Duodenal mucosa (tissue), 2 donors: ENCODE measurements at regions not wholly inside any gene's neighbourhood (a gene's known extent, or its start where the extent isn't known, plus 50 kb on each side); places are given as distances from the start of the nearest gene placed in this dataset.

Experiments used
- H3K27ac ChIP-seq: one replicate; pipeline ENCODE4 v1.7.0; 2013; ENCODE audit warnings: low read depth, low read length
- H3K27me3 ChIP-seq, 2 donors: one replicate each; pipeline ENCODE4 v1.7.0; 2013; ENCODE audit warnings: low read length in 2 of 2, control low read depth in 1 of 2; ENCODE audit not compliant: insufficient read depth in 2 of 2, control insufficient read depth in 1 of 2
- H3K36me3 ChIP-seq, 2 donors: one replicate each; pipeline ENCODE4 v1.7.0; 2013; ENCODE audit warnings: low read length in 2 of 2, control low read depth in 1 of 2; ENCODE audit not compliant: insufficient read depth in 2 of 2, control insufficient read depth in 1 of 2
- H3K4me1 ChIP-seq, 2 donors: one replicate each; pipeline ENCODE4 v1.7.0; 2013; ENCODE audit warnings: low read length in 2 of 2, control low read depth in 1 of 2; ENCODE audit not compliant: insufficient read depth in 2 of 2, control insufficient read depth in 1 of 2
- H3K4me3 ChIP-seq, 2 donors: one replicate each; pipeline ENCODE4 v1.7.0; 2013; ENCODE audit warnings: low read length in 2 of 2, low read depth in 1 of 2
- H3K9ac ChIP-seq, 2 donors: one replicate each; pipeline ENCODE4 v1.7.0; 2013; ENCODE audit warnings: low read length in 2 of 2, low read depth in 1 of 2
- H3K9me3 ChIP-seq, 2 donors: one replicate each; pipeline ENCODE4 v1.7.0; 2013; ENCODE audit warnings: low read length in 2 of 2, control low read depth in 1 of 2; ENCODE audit not compliant: control insufficient read depth in 1 of 2

- Histone ChIP-seq H3K9me3 (no peaks in the 10 kb centered on the region), H3K36me3 (no peaks in the 10 kb centered on the region), H3K4me1 (no peaks in the 10 kb centered on the region), H3K27me3 (no peaks in the 10 kb centered on the region), H3K27ac (no peak overlapping the region), H3K4me3 (no peak overlapping the region), H3K9ac (no peak overlapping the region)
Measured at GRCh38 chr11:109552376-109552775, 130.4 kb downstream of the C11orf87 start.

- H3K9me3 ChIP-seq = no peaks in the 10 kb centered on the region
- H3K27ac ChIP-seq = no peak overlapping the region
- no peaks in the 10 kb centered on the region for H3K36me3 ChIP-seq
- no peaks in the 10 kb centered on the region for H3K4me1 ChIP-seq
- H3K27me3 ChIP-seq = no peaks in the 10 kb centered on the region
- no peak overlapping the region for H3K9ac ChIP-seq
- H3K4me3 ChIP-seq = no peak overlapping the region
Measured at GRCh38 chr11:109553284-109553683, 131.3 kb downstream of the C11orf87 start.

GRCh38 chr11:109554951-109555350, 133.0 kb downstream of the C11orf87 start:
- Histone ChIP-seq H3K9ac (no peak overlapping the region), H3K36me3 (no peaks in the 10 kb centered on the region), H3K27ac (no peak overlapping the region), H3K4me3 (no peak overlapping the region), H3K9me3 (no peaks in the 10 kb centered on the region), H3K4me1 (no peaks in the 10 kb centered on the region), H3K27me3 (no peaks in the 10 kb centered on the region)

GRCh38 chr11:109564241-109564640, 142.3 kb downstream of the C11orf87 start:
- H3K4me1 ChIP-seq = no peaks in the 10 kb centered on the region
- no peak overlapping the region for H3K9ac ChIP-seq
- H3K27ac ChIP-seq = no peak overlapping the region

GRCh38 chr11:109582470-109582869, 160.5 kb downstream of the C11orf87 start:
- Histone ChIP-seq H3K4me3 (no peak overlapping the region), H3K9me3 (peaks cover 0 to 2% of the 10 kb centered on the region in 2 donors), H3K9ac (no peak overlapping the region), H3K4me1 (no peaks in the 10 kb centered on the region), H3K27me3 (no peaks in the 10 kb centered on the region), H3K27ac (no peak overlapping the region), H3K36me3 (no peaks in the 10 kb centered on the region)

More at GRCh38 chr11:109564241-109564640, 142.3 kb downstream of the C11orf87 start:
- Histone ChIP-seq H3K9me3 (peaks cover 13 to 16% of the 10 kb centered on the region in 2 donors), H3K36me3 (no peaks in the 10 kb centered on the region), H3K4me3 (no peak overlapping the region), H3K27me3 (no peaks in the 10 kb centered on the region)

- H3K4me3 ChIP-seq = no peak overlapping the region
- H3K9me3 ChIP-seq = peaks cover 0 to 5% of the 10 kb centered on the region in 2 donors
- no peak overlapping the region for H3K27ac ChIP-seq
- H3K9ac ChIP-seq = no peak overlapping the region
- no peaks in the 10 kb centered on the region for H3K36me3 ChIP-seq
- H3K27me3 ChIP-seq = no peaks in the 10 kb centered on the region
- no peaks in the 10 kb centered on the region for H3K4me1 ChIP-seq
Measured at GRCh38 chr11:109584001-109584972, 162.3 kb downstream of the C11orf87 start.

GRCh38 chr11:109586789-109587188, 164.8 kb downstream of the C11orf87 start:
- no peak overlapping the region for H3K27ac ChIP-seq
- H3K9me3 ChIP-seq = peaks cover 0 to 3% of the 10 kb centered on the region in 2 donors
- no peaks in the 10 kb centered on the region for H3K36me3 ChIP-seq
- H3K27me3 ChIP-seq = no peaks in the 10 kb centered on the region
- no peak overlapping the region for H3K4me3 ChIP-seq
- H3K4me1 ChIP-seq = no peaks in the 10 kb centered on the region
- no peak overlapping the region for H3K9ac ChIP-seq

GRCh38 chr11:109590782-109591181, 168.8 kb downstream of the C11orf87 start:
- no peaks in the 10 kb centered on the region for H3K4me1 ChIP-seq
- peaks cover 0 to 3% of the 10 kb centered on the region in 2 donors for H3K9me3 ChIP-seq
- H3K4me3 ChIP-seq = no peak overlapping the region
- H3K27ac ChIP-seq = no peak overlapping the region
- no peaks in the 10 kb centered on the region for H3K36me3 ChIP-seq
- H3K9ac ChIP-seq = no peak overlapping the region
- H3K27me3 ChIP-seq = no peaks in the 10 kb centered on the region

- H3K4me3 ChIP-seq = no peak overlapping the region
- H3K9me3 ChIP-seq = no peaks in the 10 kb centered on the region
- H3K27me3 ChIP-seq = no peaks in the 10 kb centered on the region
- H3K4me1 ChIP-seq = no peaks in the 10 kb centered on the region
- H3K36me3 ChIP-seq = no peaks in the 10 kb centered on the region
- H3K9ac ChIP-seq = no peak overlapping the region
- H3K27ac ChIP-seq = no peak overlapping the region
Measured at GRCh38 chr11:109597336-109597735, 175.3 kb downstream of the C11orf87 start.

- Histone ChIP-seq H3K9me3 (no peaks in the 10 kb centered on the region), H3K27ac (no peak overlapping the region), H3K4me3 (no peak overlapping the region), H3K4me1 (no peaks in the 10 kb centered on the region), H3K27me3 (no peaks in the 10 kb centered on the region), H3K9ac (no peak overlapping the region), H3K36me3 (no peaks in the 10 kb centered on the region)
Measured at GRCh38 chr11:109604481-109605400, 182.8 kb downstream of the C11orf87 start.
